ENCODE measurements at regions not wholly inside any gene's neighbourhood (a gene's known extent, or its start where the extent isn't known, plus 50 kb on each side); places are given as distances from the start of the nearest gene placed in this dataset.

DNA sequence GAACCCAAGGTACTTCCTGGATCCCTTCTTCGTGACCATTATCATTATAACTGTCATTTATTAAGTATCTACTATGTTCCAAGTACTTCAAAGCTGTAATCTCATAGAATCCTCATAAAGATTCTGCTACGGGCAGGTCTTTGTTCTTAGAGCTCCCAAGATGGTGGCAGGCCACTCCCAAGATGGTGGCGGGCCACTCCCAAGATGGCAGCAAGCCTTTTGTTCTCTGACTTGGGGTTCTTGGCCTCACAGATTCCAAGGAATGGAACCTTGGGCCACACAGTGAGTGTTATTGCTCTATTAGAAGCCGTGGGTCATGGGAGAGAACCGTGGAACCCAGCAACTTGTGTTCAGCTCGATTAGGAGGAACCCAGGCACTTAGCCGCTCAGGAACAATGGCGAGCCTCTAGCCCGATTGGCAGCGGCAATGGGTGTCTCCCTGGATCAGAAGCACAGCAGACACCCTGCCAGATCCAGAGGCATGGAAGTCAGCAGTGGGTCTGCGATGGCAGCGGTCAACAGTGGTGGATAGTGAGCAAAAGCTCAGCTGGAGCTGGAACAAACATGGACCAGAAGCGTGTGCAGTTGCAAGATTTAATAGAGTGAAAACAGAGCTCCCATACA is 193.7 kb upstream of the BTG1 start:
- no peak for FAIRE-seq

DNA sequence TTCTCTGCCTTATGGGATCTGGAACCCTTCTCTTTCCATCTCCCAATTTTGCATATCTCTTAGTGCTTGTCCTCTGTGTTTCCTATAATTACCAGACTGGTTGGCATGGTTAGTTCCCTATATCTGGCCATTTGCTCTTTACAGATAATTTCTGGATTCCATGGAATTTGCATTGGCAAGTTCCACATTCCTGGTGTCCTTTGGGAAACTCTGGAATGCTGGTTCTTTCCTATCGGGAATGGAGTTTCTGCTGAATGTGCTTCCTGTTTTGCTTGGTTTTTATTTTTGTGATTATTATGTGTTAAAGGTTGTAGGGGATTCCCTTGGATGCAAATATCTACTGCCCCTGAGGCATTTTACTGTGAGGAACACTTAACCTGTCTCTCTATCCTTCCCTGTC is 193.0 kb upstream of the BTG1 start:
- no peak for FAIRE-seq

More for the DNA sequence above, 193.7 kb upstream of the BTG1 start:
- DNase-seq (ENCODE audit: low spot score in 2 of 2): no peak

DNA sequence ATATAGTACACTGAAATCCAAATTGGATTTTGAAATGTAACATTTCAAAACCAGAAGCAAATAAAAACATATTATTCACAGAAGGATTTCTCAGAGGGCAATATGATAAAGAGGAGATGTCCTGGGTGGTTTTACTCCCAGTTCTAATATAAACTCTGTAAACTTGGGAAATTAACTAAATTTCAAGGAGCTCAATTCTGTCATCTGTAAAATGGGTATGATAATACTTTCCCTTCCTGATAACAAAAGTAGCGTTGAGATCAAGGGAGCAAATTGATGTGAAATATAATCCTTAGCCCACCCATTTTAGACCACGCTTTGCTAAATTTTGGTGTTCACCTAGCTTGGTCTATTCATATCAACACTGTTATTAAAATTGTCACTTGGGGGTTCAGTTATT is 192.5 kb upstream of the BTG1 start:
- DNase-seq (ENCODE audit: low spot score in 2 of 2) (no peak), FAIRE-seq (no peak)

More for the DNA sequence above, 193.0 kb upstream of the BTG1 start:
- DNase-seq (ENCODE audit: low spot score in 2 of 2): no peak

- DNase-seq (ENCODE audit: low spot score in 2 of 2): no peak
- no peak for FAIRE-seq
Observed at GRCh38 chr12:92337128-92337527, 191.5 kb upstream of the BTG1 start.

DNA sequence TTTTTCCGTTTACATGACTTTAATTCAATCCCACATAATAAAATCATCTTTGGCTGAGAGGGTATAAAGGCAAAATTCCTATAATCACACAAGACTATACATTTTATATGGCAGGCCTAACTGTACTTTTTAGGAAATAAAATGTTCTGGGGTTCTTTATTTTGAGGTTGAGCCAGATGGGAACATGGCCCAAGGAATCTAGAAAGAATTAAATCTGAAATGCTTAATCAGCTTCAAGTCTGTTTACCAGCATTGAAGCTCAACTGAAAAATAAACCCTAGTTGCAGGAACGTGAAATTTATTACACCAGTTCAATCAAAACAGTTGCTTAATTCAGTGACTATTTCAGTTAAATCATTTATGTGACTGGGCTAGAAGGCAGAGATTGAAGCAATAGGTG is 191.0 kb upstream of the BTG1 start:
- FAIRE-seq: no peak
- DNase-seq (ENCODE audit: low spot score in 2 of 2): no peak

DNA sequence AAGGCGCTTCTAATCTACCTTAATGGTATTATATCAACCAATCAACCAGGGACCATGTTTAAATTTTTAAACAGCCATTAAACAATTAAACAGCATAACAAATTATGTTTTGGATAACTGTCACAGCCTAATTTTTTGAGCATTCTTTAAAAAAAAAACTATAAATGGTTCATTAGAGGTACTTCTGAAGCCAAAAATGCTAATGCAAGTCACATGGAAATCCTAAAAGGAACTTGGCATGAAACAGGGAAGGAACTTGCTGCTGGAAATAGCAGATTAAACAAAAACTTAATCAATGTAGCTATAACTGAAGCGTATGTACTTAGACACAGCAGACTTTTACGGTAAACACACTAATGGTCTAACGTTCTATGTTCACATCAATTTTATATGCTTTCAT is 190.2 kb upstream of the BTG1 start:
- FAIRE-seq (no peak), DNase-seq (ENCODE audit: low spot score in 2 of 2) (no peak)

- FAIRE-seq (no peak), DNase-seq (ENCODE audit: low spot score in 2 of 2) (no peak)
Observed at GRCh38 chr12:92334552-92334951, 188.9 kb upstream of the BTG1 start.

- FAIRE-seq: no peak
- DNase-seq (ENCODE audit: low spot score in 2 of 2): no peak
Observed at GRCh38 chr12:92332552-92332951, 186.9 kb upstream of the BTG1 start.

GRCh38 chr12:92331383-92331782 is 185.7 kb upstream of the BTG1 start:
- no peak for FAIRE-seq
- DNase-seq (ENCODE audit: low spot score in 2 of 2): no peak

DNA sequence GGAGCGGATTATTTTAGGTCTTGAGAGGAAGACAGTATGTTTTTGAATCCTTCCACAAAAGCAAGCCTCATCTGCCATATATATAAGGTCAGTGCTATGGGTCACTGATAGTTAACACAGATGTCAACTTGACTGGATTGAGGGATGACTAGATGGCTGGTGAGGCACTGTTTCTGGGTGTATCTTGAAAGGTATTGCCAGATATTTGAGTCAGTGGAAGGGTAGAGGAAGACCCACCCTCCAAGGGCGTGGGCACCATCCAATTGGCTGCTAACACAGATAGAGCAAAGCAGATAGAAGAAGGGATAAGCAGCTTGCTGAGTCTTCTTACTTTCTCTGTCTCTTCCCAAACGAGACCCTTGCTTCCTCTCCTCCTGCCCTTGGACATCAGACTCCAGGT is 185.0 kb upstream of the BTG1 start:
- no peak for DNase-seq (ENCODE audit: low spot score in 2 of 2)
- FAIRE-seq: no peak

- DNase-seq (ENCODE audit: low spot score in 2 of 2) (no peak), FAIRE-seq (no peak)
Observed at GRCh38 chr12:92326877-92327276, 181.2 kb upstream of the BTG1 start.

- no peak for FAIRE-seq
Observed at GRCh38 chr12:92324849-92325500, 179.3 kb upstream of the BTG1 start.

DNA sequence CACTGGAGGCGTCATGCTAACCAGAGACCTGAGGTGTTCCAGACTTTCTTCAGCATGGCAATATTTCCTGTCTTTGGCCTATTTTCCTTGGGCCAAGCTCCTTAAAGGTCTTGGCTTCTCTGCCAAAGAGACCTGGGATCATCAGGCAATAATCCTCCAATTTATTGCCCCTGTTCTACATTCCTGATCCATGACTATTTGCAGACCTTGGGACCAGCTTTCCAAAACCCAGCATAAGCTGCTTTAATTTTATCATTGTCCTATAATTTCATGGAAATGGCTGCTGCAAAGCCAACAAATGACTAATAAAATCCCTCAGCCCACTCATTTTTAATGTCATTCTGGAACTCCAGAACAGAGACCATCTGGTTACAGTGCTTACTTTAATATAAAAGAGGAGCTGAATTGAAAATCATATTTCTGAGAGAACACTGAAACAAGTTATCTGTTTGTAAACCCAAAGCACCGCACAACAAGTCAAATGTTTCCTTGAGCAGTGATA is 166.9 kb upstream of the BTG1 start:
- FAIRE-seq (no peak), DNase-seq (ENCODE audit: low spot score in 2 of 2) (no peak)

More at GRCh38 chr12:92324849-92325500, 179.3 kb upstream of the BTG1 start:
- DNase-seq (ENCODE audit: low spot score in 2 of 2): no peak

DNA sequence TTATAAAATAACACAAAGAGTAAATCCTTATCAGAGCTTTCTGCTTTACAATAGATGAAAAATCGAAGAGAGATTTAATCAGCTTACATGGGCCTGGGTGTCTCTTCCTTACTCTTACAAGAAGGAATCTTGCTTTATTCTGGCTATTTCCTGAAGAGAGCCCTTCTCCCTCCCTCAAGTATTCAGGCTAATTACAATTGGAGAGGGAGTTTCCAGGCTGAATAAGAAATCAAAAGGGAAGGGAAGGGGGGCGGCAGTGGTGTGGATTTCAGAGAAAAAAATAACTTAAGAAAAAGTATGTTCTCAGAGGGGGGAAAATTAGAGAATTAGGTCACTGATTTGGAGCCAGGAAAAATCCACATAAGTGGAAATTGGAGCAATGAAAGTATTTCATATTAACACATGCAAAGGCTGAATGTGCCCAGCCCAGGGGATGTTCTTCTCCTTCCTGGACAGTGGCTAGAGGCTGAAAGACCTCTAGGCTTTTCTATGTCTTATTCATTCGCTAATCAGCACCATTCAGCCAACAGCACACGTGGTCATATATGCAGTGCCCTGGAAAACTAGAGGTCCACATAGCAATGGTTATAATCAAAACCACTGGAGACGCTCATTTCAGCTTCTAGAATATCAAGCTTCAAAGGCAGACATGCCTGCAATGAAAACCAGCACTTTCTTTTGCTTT is 158.9 kb upstream of the BTG1 start:
- DNase-seq (ENCODE audit: low spot score in 2 of 2) (no peak), FAIRE-seq (no peak)

DNA sequence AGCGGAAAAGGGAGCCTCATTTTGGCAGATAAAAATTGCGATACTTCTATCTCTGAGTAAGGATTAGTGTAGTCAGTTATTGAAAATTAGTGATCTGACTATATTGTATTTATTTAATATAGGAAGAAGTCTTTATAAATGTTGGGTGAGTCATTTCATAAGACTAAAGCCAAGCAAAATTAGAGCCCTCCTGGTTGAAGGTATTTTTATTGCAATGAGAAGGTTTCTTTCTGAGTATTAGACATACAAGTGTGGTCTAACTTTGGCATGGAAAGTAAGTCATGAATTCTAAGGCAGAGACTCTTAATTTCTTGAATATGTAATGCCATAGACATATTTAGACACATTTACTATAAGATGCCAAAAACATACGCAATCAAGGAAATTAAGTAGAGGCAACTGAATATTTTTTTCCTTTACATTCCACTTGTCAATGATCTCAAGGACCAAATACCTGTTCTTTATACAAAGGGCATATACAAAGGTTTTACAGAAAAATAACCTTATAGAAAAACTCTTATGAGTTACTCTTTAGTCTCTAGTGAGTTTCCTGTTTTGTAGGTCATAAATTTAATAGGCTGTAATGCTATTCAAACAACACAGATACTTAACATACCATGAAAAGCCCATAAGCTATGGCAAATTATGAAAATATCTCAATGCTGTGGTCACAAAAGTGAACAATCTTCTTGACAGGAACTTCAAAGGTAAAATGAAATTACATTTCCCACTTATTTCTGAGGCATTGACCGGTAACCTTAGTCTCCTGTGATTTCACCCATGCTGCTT is 156.6 kb upstream of the BTG1 start:
- FAIRE-seq: no peak
- DNase-seq (ENCODE audit: low spot score in 2 of 2): no peak

GRCh38 chr12:92301356-92301755 is 155.7 kb upstream of the BTG1 start:
- FAIRE-seq: no peak
- no peak for DNase-seq (ENCODE audit: low spot score in 2 of 2)

DNA sequence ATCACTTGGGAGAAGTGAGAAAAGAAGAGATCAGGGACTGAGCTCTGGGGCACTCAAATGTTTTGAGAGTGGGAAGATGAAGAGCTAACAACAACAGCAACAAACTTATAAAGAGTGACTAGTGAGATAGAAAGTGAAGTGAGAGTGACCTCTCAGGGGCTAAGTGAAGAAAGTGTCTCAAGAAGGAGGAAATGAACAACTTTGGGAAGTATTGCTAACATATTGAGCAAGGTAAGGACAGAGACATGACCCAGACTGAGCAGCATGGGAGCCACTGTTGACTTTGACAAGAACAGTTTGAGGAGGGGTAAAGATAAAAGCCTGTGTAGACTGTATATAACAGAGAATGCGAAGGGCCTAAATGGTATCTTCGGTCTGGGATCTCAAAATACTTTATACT is 155.1 kb upstream of the BTG1 start:
- DNase-seq (ENCODE audit: low spot score in 2 of 2) (no peak), FAIRE-seq (no peak)

DNA sequence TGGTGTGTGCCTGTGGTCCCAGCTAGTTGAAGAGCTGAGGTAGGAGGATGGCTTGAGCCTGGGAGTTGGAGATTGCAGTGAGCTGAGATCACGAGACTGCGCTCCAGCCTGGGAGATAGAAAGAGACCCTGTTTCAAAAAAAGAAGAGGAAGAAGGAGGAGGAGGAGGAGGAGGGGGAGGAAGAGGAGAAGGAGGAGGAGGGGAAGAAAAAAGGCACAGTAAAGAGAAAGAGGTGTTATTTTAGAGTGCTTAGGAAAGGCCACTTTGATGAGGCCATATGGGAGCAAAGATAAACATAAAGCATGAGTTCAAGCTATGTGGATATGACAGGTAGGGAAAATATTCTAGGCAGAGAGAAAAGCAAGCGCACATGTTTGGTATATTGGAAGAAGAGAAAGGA is 154.1 kb upstream of the BTG1 start:
- FAIRE-seq (no peak), DNase-seq (ENCODE audit: low spot score in 2 of 2) (no peak)

GRCh38 chr12:92299344-92299743 is 153.7 kb upstream of the BTG1 start:
- FAIRE-seq: no peak
- no peak for DNase-seq (ENCODE audit: low spot score in 2 of 2)

- FAIRE-seq (no peak), DNase-seq (ENCODE audit: low spot score in 2 of 2) (no peak)
Observed at GRCh38 chr12:92297932-92298696, 152.5 kb upstream of the BTG1 start.
